Endothelial cell of umbilical vein (primary cell): ENCODE measurements at regions not wholly inside any gene's neighbourhood (a gene's known extent, or its start where the extent isn't known, plus 50 kb on each side); places are given as distances from the start of the nearest gene placed in this dataset.

Experiments used
- BruUV-seq: library from RNA; stranded (reverse); fragments of 400-500 nt; replicated peaks from 2 replicates; lab custom pipeline; 2021; lab: Mats Ljungman, UMichigan
- CTCF ChIA-PET: fragments of 300-600, 350-600 bp; sonication (Branson Sonifier 250); formaldehyde crosslinking; loops from one replicate; lab custom pipeline; 2021; ENCODE audit warnings: antibody characterized with exemption, inconsistent platforms; lab: Charles Lee
- POLR2A ChIA-PET: fragments of 300-600, 350-600 bp; sonication (Branson Sonifier 250); formaldehyde crosslinking; loops from one replicate; lab custom pipeline; 2021; ENCODE audit warnings: antibody characterized with exemption, inconsistent platforms; lab: Charles Lee
- DNase-seq: peaks from one replicate; pipeline ENCODE4 v3.0.0-alpha.2; 2011; ENCODE audit warnings: low read depth, low spot score
- FAIRE-seq: peaks from 2 replicates; lab custom pipeline; 2011; peaks lifted over from hg19 to GRCh38; lab: Jason Lieb, UNC
- H2AFZ ChIP-seq: 2 replicates; pipeline ENCODE4 v1.6.0; 2012; ENCODE audit warnings: low read depth, low read length, control low read depth, inconsistent platforms
- H3K27ac ChIP-seq: 2 replicates; pipeline ENCODE4 v1.5.1; 2011; ENCODE audit warnings: low read depth, mild to moderate bottlenecking, control low read depth, low read length, moderate library complexity; ENCODE audit not compliant: insufficient read depth
- H3K27me3 ChIP-seq, 2 experiments: 2 replicates each; pipeline versions ENCODE4 v1.6.0 to v1.6.1; 2011; ENCODE audit warnings: low read length in 2 of 2, mixed read lengths in 1 of 2; ENCODE audit not compliant: control insufficient read depth in 2 of 2, insufficient read depth in 2 of 2
- H3K36me3 ChIP-seq, 2 experiments: 2 replicates in 1 of 2; 3 replicates in 1 of 2; pipeline ENCODE4 v1.5.1; 2011; ENCODE audit warnings: low read length in 2 of 2, mild to moderate bottlenecking in 1 of 2, moderate library complexity in 1 of 2; ENCODE audit not compliant: control insufficient read depth in 2 of 2, insufficient read depth in 2 of 2; ENCODE audit errors: extremely low read depth in 1 of 2
- H3K4me1 ChIP-seq: 3 replicates; pipeline ENCODE4 v1.5.1; 2011; ENCODE audit warnings: mild to moderate bottlenecking, low read length; ENCODE audit not compliant: control insufficient read depth, insufficient read depth; ENCODE audit errors: extremely low read depth
- H3K4me2 ChIP-seq: 2 replicates; pipeline ENCODE4 v1.6.1; 2011; ENCODE audit warnings: low read length, control low read depth, mixed read lengths; ENCODE audit not compliant: insufficient read depth
- H3K4me3 ChIP-seq, 3 experiments: fragments of 200-600 bp in 1 of 3; sonication (generic), shearing (Covaris generic) in 1 of 3; replicated peaks in 1 of 3; 2 replicates each; pipeline ENCODE4 v1.5.1; 2011 to 2016; ENCODE audit warnings: control low read depth in 3 of 3, low read length in 3 of 3, mild to moderate bottlenecking in 2 of 3, inconsistent platforms in 1 of 3, low read depth in 1 of 3, moderate library complexity in 1 of 3; ENCODE audit not compliant: insufficient read depth in 1 of 3
- H3K79me2 ChIP-seq: 2 replicates; pipeline ENCODE4 v1.6.0; 2012; ENCODE audit warnings: low read length, inconsistent platforms; ENCODE audit not compliant: control insufficient read depth, insufficient read depth
- H3K9ac ChIP-seq: replicated peaks from 2 replicates; pipeline ENCODE3; 2011; ENCODE audit warnings: low read length, control low read depth; ENCODE audit not compliant: insufficient read depth; ENCODE audit errors: extremely low read depth
- H3K9me1 ChIP-seq: replicated peaks from 3 replicates; pipeline ENCODE4 v1.6.0; 2011; ENCODE audit warnings: mild to moderate bottlenecking, low read length; ENCODE audit not compliant: control insufficient read depth, insufficient read depth; ENCODE audit errors: extremely low read depth
- H3K9me3 ChIP-seq: replicated peaks from 2 replicates; pipeline ENCODE4 v1.5.1; 2012; ENCODE audit warnings: low read length, inconsistent platforms; ENCODE audit not compliant: control insufficient read depth, insufficient read depth
- H4K20me1 ChIP-seq: replicated peaks from 2 replicates; pipeline ENCODE3; 2011; ENCODE audit warnings: mild to moderate bottlenecking, low read length; ENCODE audit not compliant: control insufficient read depth, insufficient read depth; ENCODE audit errors: extremely low read depth
- EZH2 ChIP-seq: IDR thresholded peaks from 2 replicates; pipeline ENCODE4 v1.6.1; 2012; ENCODE audit warnings: borderline replicate concordance, low read depth, mild to moderate bottlenecking, moderate library complexity, low read length, inconsistent platforms; ENCODE audit not compliant: severe bottlenecking
- FOS ChIP-seq: IDR thresholded peaks from 2 replicates; pipeline ENCODE4 v1.6.1; 2011; ENCODE audit warnings: mild to moderate bottlenecking, low read length, moderate library complexity, borderline replicate concordance; ENCODE audit not compliant: insufficient read depth
- GATA2 ChIP-seq: IDR thresholded peaks from 2 replicates; pipeline ENCODE4 v1.7.0; 2011; ENCODE audit warnings: low read depth, mild to moderate bottlenecking, moderate library complexity, mixed read lengths, low read length; ENCODE audit not compliant: insufficient read length, insufficient read depth
- JUN ChIP-seq: IDR thresholded peaks from 2 replicates; pipeline ENCODE4 v1.6.1; 2011; ENCODE audit warnings: borderline replicate concordance, low read depth; ENCODE audit not compliant: insufficient read length, insufficient read depth
- MYC ChIP-seq: IDR thresholded peaks from one replicate; pipeline ENCODE4 v1.6.1; 2011; ENCODE audit warnings: mild to moderate bottlenecking, low read depth, low read length
- POLR2A ChIP-seq: IDR thresholded peaks from 2 replicates; pipeline ENCODE4 v1.6.1; 2012; ENCODE audit warnings: low read depth, mild to moderate bottlenecking, control low read depth, low read length
- POLR2AphosphoS5 ChIP-seq: IDR thresholded peaks from 2 replicates; pipeline ENCODE4 v1.6.1; 2012; ENCODE audit warnings: low read depth, mild to moderate bottlenecking, control low read depth, low read length, moderate library complexity; ENCODE audit not compliant: insufficient read depth
- dilution Hi-C: fragments of 300-500 bp; cut with MboI; formaldehyde crosslinking; loops from one replicate; pipeline ENCODE4 v1.15.0; 2019; ENCODE audit warnings: low sequenced_read_pairs; ENCODE audit not compliant: extremely low pct_ligation_motif_present
- intact Hi-C: fragments of 100-400 bp; cut with micrococcal nuclease; formaldehyde crosslinking; loops from one replicate; pipeline ENCODE4 v1.10.0; 2022
- TF ChIP-seq, protein P1 (sequence below), 2 donors: IDR thresholded peaks; 1 replicate in 1 of 2; 2 replicates in 1 of 2; pipeline ENCODE4 v1.5.1; 2011; ENCODE audit warnings: low read length in 2 of 2, mild to moderate bottlenecking in 2 of 2, moderate library complexity in 2 of 2, control low read depth in 1 of 2, inconsistent platforms in 1 of 2, low read depth in 1 of 2; ENCODE audit not compliant: insufficient read depth in 1 of 2; ENCODE audit errors: extremely low read depth in 1 of 2
- TF ChIP-seq, protein P2 (sequence below): IDR thresholded peaks from 2 replicates; pipeline ENCODE4 v1.6.1; 2011; ENCODE audit not compliant: insufficient read depth, insufficient read length

GRCh38 chr15:95457520-95457919 lies 873.0 kb upstream of the NR2F2 start:
- CTCF ChIA-PET = interaction anchor here (0.9 kb wide), 1 partner anchor 9 kb away, joined by 3 read pairs; no protein-coding TSS in a partner anchor
- no TSS peak for BruUV-seq
- H3K4me3 ChIP-seq = no peak overlapping the region
- peaks cover 33% of the 10 kb centered on the region for H3K4me1 ChIP-seq
- H3K27ac ChIP-seq = peak overlapping the region; percentile 20
- DNase-seq = peak; percentile 48
- H3K9ac ChIP-seq = no peak overlapping the region
- no peaks in the 10 kb centered on the region for H3K9me3 ChIP-seq
- POLR2A ChIA-PET = no interaction called here
- TF ChIP-seq JUN (no peak), MYC (no peak), FOS (no peak), POLR2AphosphoS5 (no peak), GATA2 (no peak), POLR2A (no peak), EZH2 (no peak)
- TF ChIP-seq, protein P1, sequence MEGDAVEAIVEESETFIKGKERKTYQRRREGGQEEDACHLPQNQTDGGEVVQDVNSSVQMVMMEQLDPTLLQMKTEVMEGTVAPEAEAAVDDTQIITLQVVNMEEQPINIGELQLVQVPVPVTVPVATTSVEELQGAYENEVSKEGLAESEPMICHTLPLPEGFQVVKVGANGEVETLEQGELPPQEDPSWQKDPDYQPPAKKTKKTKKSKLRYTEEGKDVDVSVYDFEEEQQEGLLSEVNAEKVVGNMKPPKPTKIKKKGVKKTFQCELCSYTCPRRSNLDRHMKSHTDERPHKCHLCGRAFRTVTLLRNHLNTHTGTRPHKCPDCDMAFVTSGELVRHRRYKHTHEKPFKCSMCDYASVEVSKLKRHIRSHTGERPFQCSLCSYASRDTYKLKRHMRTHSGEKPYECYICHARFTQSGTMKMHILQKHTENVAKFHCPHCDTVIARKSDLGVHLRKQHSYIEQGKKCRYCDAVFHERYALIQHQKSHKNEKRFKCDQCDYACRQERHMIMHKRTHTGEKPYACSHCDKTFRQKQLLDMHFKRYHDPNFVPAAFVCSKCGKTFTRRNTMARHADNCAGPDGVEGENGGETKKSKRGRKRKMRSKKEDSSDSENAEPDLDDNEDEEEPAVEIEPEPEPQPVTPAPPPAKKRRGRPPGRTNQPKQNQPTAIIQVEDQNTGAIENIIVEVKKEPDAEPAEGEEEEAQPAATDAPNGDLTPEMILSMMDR (IDR thresholded peaks at IDR 0.05; ENCODE audit: extremely low read depth in 1 of 2, insufficient read depth in 1 of 2, low read depth in 1 of 2, low read length in 2 of 2) = no peak
- TF ChIP-seq, protein P2, sequence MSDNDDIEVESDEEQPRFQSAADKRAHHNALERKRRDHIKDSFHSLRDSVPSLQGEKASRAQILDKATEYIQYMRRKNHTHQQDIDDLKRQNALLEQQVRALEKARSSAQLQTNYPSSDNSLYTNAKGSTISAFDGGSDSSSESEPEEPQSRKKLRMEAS = no peak
- intact Hi-C loops (loop anchor here (5.0 to 10.0 kb wide), 4 partner anchors 433 to 890 kb away; no protein-coding TSS in a partner anchor), dilution Hi-C loops (no loop called here)
- no peak for FAIRE-seq
- no peak overlapping the region for H3K4me2 ChIP-seq
- H3K27me3 ChIP-seq = no peaks in the 10 kb centered on the region
- no peaks in the 10 kb centered on the region for H3K36me3 ChIP-seq
- H2AFZ ChIP-seq = peak overlapping the region; percentile 81
- no peaks in the 10 kb centered on the region for H4K20me1 ChIP-seq
- no peaks in the 10 kb centered on the region for H3K9me1 ChIP-seq
- no peaks in the 10 kb centered on the region for H3K79me2 ChIP-seq
